Parathyroid adenoma (tissue), 2 donors: ENCODE measurements at regions not wholly inside any gene's neighbourhood (a gene's known extent, or its start where the extent isn't known, plus 50 kb on each side); places are given as distances from the start of the nearest gene placed in this dataset.

Experiments used
- H2AFZ ChIP-seq: fragments of 300-600 bp; sonication (generic); one replicate; pipeline ENCODE4 v1.7.0; 2017; ENCODE audit warnings: antibody characterized with exemption, mild to moderate bottlenecking
- H3K27ac ChIP-seq: fragments of 300-600 bp; sonication (generic); one replicate; pipeline ENCODE4 v1.7.0; 2017
- H3K27me3 ChIP-seq: fragments of 300-600 bp; sonication (generic); one replicate; pipeline ENCODE4 v1.7.0; 2017; ENCODE audit warnings: low read length; ENCODE audit not compliant: control insufficient read depth, insufficient read depth
- H3K36me3 ChIP-seq: fragments of 300-600 bp; sonication (generic); one replicate; pipeline ENCODE4 v1.7.0; 2017; ENCODE audit warnings: low read length; ENCODE audit not compliant: control insufficient read depth, insufficient read depth
- H3K4me1 ChIP-seq: fragments of 300-600 bp; sonication (generic); one replicate; pipeline ENCODE4 v1.7.0; 2017; ENCODE audit warnings: control low read depth
- H3K4me2 ChIP-seq: fragments of 300-600 bp; sonication (generic); one replicate; pipeline ENCODE4 v1.7.0; 2017; ENCODE audit warnings: low read length
- H3K4me3 ChIP-seq: fragments of 300-600 bp; sonication (generic); one replicate; pipeline ENCODE4 v1.7.0; 2017; ENCODE audit warnings: low read depth, low read length
- H3K79me2 ChIP-seq: fragments of 300-600 bp; sonication (generic); one replicate; pipeline ENCODE4 v1.7.0; 2017; ENCODE audit warnings: control low read depth
- H3K9ac ChIP-seq: fragments of 300-600 bp; sonication (generic); one replicate; pipeline ENCODE4 v1.7.0; 2017; ENCODE audit warnings: mild to moderate bottlenecking
- H3K9me3 ChIP-seq: fragments of 300-600 bp; sonication (generic); one replicate; pipeline ENCODE4 v1.7.0; 2017; ENCODE audit warnings: low read length; ENCODE audit not compliant: control insufficient read depth
- TF ChIP-seq, protein P1 (sequence below): fragments of 300-600 bp; sonication (generic); IDR thresholded peaks from one replicate; pipeline ENCODE4 v1.7.0; 2017; ENCODE audit warnings: antibody characterized with exemption, mild to moderate bottlenecking
- donor health status: primary hyperparathyroidism.

DNA sequence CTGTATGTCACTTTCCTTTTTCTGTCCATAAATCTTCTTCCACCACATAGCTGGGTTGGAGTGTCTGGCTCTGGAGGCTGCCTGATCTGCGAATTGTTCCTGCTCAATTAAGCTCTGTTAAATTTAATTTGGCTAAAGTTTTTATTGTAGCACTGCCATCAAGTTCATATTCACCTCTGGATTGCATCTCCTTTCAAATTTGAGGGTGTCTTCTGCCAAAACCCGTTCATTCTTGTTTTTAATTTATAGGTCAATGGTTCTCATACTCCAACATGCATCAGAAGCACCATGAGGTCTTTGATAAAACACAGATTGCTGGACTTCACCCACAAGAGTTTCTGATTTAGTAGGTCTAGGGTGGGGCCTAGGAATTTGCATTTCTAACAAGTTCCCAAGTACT lies 276.5 kb upstream of the NECTIN3 start:
- Histone ChIP-seq H3K27me3 (no peaks in the 10 kb centered on the region), H3K9ac (no peak overlapping the region), H3K79me2 (no peaks in the 10 kb centered on the region), H3K27ac (no peak overlapping the region), H3K4me3 (no peak overlapping the region), H3K9me3 (no peaks in the 10 kb centered on the region), H3K36me3 (no peaks in the 10 kb centered on the region), H3K4me1 (no peaks in the 10 kb centered on the region), H2AFZ (no peak overlapping the region), H3K4me2 (no peak overlapping the region)
- TF ChIP-seq, protein P1, sequence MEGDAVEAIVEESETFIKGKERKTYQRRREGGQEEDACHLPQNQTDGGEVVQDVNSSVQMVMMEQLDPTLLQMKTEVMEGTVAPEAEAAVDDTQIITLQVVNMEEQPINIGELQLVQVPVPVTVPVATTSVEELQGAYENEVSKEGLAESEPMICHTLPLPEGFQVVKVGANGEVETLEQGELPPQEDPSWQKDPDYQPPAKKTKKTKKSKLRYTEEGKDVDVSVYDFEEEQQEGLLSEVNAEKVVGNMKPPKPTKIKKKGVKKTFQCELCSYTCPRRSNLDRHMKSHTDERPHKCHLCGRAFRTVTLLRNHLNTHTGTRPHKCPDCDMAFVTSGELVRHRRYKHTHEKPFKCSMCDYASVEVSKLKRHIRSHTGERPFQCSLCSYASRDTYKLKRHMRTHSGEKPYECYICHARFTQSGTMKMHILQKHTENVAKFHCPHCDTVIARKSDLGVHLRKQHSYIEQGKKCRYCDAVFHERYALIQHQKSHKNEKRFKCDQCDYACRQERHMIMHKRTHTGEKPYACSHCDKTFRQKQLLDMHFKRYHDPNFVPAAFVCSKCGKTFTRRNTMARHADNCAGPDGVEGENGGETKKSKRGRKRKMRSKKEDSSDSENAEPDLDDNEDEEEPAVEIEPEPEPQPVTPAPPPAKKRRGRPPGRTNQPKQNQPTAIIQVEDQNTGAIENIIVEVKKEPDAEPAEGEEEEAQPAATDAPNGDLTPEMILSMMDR = no peak

DNA sequence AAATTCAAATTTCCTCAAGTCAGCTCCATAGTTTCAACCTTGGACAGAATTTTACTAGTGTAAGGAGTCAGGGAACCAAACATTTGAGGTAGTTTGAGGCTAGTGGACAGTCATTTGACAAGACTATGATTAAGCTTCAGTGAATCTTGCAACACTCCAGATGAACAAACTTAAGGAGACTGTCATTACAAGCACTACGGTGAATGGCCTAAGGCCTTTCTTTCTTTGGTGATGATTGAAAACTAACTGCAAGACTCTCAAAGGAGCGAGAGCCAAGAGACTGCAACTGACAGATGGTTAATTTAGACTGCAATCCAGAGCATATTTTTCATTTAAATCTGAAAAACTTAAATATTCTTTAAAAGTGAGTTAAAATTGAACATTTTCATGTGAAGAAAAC lies 272.3 kb upstream of the NECTIN3 start:
- no peaks in the 10 kb centered on the region for H3K9me3 ChIP-seq
- no peak overlapping the region for H2AFZ ChIP-seq
- H3K4me3 ChIP-seq = no peak overlapping the region
- H3K4me2 ChIP-seq = no peak overlapping the region
- no peaks in the 10 kb centered on the region for H3K4me1 ChIP-seq
- no peaks in the 10 kb centered on the region for H3K79me2 ChIP-seq
- H3K36me3 ChIP-seq = no peaks in the 10 kb centered on the region
- H3K27me3 ChIP-seq = no peaks in the 10 kb centered on the region
- H3K9ac ChIP-seq = no peak overlapping the region
- TF ChIP-seq, protein P1 = no peak
- no peak overlapping the region for H3K27ac ChIP-seq

DNA sequence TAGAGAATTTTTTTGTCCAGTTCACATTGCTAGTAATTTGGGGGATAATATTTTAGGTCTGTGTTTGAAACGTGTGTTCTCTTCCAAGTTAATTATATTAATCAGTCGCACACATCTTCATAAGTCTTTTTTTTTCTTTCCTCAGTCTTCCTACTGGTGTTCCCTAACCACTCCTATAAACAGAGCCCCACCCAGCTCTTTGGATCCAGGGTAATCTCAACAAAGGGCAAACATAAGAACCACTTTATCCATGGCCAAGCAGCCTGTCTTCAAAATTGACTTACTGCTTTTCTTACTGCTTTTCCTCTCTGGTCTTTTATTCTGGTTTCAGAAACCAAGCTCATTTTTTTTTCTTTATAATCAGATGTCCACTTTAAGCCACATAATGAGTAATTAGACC lies 266.8 kb upstream of the NECTIN3 start:
- H3K4me2 ChIP-seq = no peak overlapping the region
- H3K9ac ChIP-seq = no peak overlapping the region
- TF ChIP-seq, protein P1 = no peak
- no peak overlapping the region for H3K27ac ChIP-seq
- H3K36me3 ChIP-seq = no peaks in the 10 kb centered on the region
- no peak overlapping the region for H3K4me3 ChIP-seq
- H2AFZ ChIP-seq = no peak overlapping the region
- H3K4me1 ChIP-seq = no peaks in the 10 kb centered on the region
- H3K9me3 ChIP-seq = no peaks in the 10 kb centered on the region
- no peaks in the 10 kb centered on the region for H3K79me2 ChIP-seq
- no peaks in the 10 kb centered on the region for H3K27me3 ChIP-seq

DNA sequence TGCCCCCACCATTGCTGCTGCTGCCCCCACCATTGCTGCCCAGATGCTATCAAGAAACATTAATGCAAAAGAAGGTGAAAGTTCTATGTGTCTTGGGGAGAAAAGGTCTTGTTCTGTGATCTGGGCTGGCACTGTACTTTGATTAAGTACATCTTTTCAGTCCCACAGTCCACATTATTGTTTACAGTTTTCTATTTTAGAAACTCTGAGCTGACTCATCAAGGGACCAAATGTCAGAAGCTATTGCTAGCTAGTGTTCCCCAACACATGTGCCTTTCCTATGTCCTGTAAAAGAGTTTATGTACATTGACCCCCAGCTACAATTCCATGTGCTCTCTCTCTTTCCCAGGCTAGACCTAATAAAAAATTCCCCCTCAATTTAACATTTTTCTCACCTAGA lies 264.7 kb upstream of the NECTIN3 start:
- TF ChIP-seq, protein P1 = no peak
- H3K36me3 ChIP-seq = no peaks in the 10 kb centered on the region

DNA sequence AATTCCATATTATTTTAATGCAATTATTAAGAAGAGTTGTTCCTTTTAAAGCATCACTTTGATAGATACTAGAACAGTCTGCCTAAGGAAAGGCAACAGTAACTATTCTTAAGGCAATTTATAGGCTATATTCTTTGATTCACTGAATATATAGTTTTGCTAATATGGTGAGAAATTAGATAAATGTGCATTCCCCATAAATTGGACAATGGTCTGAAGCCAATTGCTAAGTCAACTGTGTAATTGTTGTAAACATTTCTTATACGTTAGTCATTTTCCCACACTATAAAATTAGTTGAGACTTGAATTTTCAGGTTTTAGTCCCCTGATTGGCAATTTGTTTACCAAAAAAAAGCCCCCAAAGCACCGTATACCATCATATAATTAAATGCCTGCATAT lies 263.0 kb upstream of the NECTIN3 start:
- no peak overlapping the region for H3K9ac ChIP-seq
- TF ChIP-seq, protein P1 = no peak
- no peak overlapping the region for H3K4me2 ChIP-seq
- H3K79me2 ChIP-seq = no peaks in the 10 kb centered on the region
- H3K27me3 ChIP-seq = no peaks in the 10 kb centered on the region
- H3K9me3 ChIP-seq = no peaks in the 10 kb centered on the region
- H3K4me1 ChIP-seq = no peaks in the 10 kb centered on the region
- no peaks in the 10 kb centered on the region for H3K36me3 ChIP-seq
- H2AFZ ChIP-seq = no peak overlapping the region
- no peak overlapping the region for H3K27ac ChIP-seq
- no peak overlapping the region for H3K4me3 ChIP-seq

More for the DNA sequence above, 264.7 kb upstream of the NECTIN3 start:
- H3K79me2 ChIP-seq = no peaks in the 10 kb centered on the region
- no peaks in the 10 kb centered on the region for H3K4me1 ChIP-seq
- no peak overlapping the region for H3K4me2 ChIP-seq
- H3K27ac ChIP-seq = no peak overlapping the region
- no peaks in the 10 kb centered on the region for H3K27me3 ChIP-seq
- no peak overlapping the region for H3K9ac ChIP-seq
- no peak overlapping the region for H2AFZ ChIP-seq
- no peaks in the 10 kb centered on the region for H3K9me3 ChIP-seq
- no peak overlapping the region for H3K4me3 ChIP-seq
